GM12874 (cell line): ENCODE measurements at regions not wholly inside any gene's neighbourhood (a gene's known extent, or its start where the extent isn't known, plus 50 kb on each side); places are given as distances from the start of the nearest gene placed in this dataset.
A peak's percentile ranks its signal among the peaks of the same experiment; 100 is the strongest.

Source experiments
- TF ChIP-seq, protein P1 (sequence below): IDR thresholded peaks from 2 replicates; pipeline ENCODE4 v1.5.1; 2011; ENCODE audit warnings: low read depth, mild to moderate bottlenecking, control low read depth, low read length, moderate library complexity; ENCODE audit not compliant: insufficient read depth

DNA sequence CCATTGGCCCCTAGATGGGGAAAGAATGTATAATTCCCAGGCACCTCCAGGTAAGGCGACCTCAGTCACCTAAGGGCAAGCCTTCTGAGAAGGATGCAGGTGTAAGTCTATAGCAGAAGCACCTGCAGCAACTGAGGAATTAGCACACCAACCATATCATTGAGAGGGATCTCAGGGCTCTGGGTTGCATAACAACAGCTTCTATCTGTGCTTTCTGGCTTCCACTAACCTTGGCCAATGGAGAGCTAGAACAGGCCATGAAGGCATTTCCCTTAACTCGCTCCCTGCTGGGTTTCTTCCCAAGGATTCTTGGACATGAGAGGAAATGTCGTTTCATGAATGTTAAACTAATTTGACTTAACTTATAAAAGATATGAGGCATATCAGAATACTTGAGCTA, 177.8 kb upstream of the GK2 start:
- TF ChIP-seq, protein P1, sequence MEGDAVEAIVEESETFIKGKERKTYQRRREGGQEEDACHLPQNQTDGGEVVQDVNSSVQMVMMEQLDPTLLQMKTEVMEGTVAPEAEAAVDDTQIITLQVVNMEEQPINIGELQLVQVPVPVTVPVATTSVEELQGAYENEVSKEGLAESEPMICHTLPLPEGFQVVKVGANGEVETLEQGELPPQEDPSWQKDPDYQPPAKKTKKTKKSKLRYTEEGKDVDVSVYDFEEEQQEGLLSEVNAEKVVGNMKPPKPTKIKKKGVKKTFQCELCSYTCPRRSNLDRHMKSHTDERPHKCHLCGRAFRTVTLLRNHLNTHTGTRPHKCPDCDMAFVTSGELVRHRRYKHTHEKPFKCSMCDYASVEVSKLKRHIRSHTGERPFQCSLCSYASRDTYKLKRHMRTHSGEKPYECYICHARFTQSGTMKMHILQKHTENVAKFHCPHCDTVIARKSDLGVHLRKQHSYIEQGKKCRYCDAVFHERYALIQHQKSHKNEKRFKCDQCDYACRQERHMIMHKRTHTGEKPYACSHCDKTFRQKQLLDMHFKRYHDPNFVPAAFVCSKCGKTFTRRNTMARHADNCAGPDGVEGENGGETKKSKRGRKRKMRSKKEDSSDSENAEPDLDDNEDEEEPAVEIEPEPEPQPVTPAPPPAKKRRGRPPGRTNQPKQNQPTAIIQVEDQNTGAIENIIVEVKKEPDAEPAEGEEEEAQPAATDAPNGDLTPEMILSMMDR, result no peak

DNA sequence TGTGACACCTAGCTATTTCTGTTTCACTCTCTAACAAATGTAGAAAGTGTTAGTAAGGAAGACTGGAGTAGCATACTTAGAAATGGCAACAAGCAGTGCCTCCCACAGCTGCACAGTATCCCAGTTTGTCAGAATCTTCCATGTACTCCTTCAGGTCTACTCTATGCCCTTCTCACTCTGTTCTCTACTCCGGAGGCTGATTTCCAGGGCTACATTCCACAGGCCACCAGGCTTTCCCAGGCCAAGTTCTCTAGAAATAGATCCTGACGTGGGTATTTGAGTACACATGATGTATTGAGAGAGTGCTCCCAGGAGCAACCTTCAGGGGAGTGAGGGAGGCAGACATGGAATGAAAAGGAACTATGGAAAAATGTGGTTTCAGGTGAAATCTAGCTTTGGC, 177.3 kb upstream of the GK2 start:
- TF ChIP-seq, protein P1, result no peak

DNA sequence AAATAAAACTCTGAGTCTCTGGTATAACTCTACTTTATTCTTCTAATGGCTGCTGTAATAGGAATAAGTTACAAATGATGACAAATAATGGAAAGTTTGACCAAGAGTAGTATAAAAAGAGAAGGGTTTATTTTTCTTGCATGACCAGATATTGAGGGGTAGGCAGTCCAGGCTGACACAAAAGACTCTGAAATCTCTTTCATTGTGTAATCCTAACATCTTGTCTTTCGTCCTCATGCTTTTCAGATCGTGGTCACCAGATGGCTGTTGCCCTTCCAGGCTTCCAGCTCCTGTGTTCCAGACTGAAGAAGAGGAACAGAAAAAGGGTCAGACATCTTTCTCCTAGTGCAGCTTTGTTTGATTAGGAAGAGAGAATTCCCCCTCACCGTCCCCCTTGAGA, 176.9 kb upstream of the GK2 start:
- TF ChIP-seq, protein P1, result no peak

DNA sequence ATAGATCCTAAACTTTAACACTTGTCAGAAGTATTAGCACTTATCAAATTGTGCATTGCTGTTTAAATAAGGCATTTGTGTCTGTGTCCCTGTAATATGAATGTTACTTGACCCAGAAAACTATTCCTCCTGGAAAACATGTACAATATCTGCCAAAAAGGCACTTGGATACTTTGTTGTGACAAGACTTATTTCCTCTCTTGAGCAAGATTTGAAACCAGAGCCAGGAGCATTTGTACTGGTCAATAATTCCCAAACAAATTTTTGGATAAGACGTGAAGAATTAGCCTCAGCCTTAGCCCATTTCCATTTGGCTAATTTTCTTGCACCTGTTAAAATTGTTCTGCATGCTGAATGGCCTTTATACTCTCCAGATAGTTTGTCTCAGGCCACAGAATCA, 176.3 kb upstream of the GK2 start:
- TF ChIP-seq, protein P1, result no peak

DNA sequence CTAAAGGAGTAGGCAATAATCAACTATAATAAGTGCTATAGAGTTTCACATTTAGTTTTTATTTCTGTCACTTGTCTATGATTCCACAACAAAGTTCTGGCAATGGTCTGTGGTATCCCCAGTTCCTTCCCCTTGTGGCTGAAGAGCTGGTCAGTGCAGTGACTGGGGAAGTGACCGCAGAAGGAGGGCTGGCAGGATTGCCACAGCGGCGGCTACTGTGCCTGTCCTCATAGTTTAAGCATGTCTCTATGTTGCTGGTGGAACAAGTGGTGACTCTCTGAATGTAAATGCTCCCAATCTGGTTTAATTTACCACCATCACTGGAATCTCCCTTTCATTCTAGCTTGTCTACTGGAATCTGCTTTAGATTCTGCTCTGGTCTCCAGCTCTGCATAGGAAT, 170.6 kb upstream of the GK2 start:
- TF ChIP-seq, protein P1, result no peak

DNA sequence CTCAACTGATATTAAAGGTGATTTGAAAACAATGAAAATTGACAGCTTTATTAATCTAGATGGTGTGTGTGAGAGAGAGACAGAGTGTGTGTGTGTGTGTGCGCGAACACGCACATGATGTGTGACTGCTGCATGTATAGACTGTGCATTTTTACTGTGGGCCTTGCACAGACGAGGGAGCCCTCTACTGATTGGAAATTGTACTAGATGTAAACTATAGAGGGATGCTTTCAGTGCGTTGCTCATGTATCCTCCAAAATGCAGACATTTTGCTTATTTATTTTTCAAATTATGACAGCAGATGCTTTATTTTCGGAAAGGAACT, 168.4 kb upstream of the GK2 start:
- TF ChIP-seq, protein P1, result peak; percentile 50

DNA sequence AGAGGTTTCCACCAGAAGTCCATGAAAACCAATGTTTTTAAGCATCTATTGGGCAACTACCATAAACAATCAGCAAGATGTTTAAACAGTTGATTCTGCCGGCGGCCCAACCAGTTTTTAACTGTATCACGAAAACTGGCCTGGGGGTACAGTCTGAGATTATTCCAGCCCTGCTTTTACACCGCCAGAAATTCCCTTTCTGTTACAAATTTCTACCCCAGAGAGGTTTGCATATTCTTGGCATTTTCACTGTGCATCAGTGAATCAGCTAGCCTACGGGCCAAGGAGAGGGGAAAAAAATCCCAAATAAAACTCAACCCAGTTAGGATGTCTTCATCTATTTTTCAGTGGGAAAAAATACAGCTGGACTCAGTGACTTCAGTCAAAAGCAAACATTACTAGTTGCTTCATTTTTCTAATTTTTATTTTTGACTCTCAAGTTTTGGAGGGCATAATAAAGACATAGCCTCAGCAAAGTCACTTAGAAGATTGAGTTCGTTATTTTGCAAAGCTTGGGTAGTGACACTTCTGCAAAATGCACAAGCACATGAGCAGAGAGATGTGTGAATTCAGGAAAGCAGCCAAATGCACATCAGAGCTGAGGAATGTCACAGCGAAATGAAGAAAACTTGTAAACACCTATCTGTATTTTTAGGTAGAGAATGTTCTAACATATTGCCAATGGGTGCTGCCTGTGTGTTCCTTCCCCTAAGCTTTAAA, 167.8 kb upstream of the GK2 start:
- TF ChIP-seq, protein P1, result no peak
